ENCODE measurements at regions not wholly inside any gene's neighbourhood (a gene's known extent, or its start where the extent isn't known, plus 50 kb on each side); places are given as distances from the start of the nearest gene placed in this dataset.

DNA sequence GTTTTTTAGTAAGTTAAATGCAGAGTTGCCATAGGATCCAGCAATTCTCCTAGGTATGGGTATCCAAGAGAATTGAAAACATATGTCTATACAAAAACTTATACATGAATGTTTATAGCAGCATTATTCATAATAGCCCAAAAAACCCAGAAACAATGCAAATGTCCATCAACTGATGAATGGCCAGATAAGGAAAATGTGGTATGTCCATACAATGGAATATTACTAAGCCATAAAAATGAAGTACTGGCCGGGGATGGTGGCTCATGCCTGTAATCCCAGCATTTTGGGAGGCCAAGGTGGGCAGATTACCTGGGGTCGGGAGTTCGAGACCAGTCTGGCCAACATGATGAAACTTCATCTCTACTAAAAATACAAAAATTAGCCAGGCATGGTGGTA lies 156.1 kb upstream of the PSMD7 start:
- H3K27ac ChIP-seq, result no peak overlapping the region
- TF ChIP-seq, protein P1, sequence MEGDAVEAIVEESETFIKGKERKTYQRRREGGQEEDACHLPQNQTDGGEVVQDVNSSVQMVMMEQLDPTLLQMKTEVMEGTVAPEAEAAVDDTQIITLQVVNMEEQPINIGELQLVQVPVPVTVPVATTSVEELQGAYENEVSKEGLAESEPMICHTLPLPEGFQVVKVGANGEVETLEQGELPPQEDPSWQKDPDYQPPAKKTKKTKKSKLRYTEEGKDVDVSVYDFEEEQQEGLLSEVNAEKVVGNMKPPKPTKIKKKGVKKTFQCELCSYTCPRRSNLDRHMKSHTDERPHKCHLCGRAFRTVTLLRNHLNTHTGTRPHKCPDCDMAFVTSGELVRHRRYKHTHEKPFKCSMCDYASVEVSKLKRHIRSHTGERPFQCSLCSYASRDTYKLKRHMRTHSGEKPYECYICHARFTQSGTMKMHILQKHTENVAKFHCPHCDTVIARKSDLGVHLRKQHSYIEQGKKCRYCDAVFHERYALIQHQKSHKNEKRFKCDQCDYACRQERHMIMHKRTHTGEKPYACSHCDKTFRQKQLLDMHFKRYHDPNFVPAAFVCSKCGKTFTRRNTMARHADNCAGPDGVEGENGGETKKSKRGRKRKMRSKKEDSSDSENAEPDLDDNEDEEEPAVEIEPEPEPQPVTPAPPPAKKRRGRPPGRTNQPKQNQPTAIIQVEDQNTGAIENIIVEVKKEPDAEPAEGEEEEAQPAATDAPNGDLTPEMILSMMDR (IDR thresholded peaks at IDR 0.05), result no peak
- no peaks in the 10 kb centered on the region for H3K4me1 ChIP-seq (ENCODE audit: control insufficient read depth in 1 of 2, insufficient read depth in 1 of 2, low read depth in 1 of 2, low read length in 1 of 2)
- H3K9me3 ChIP-seq, result no peaks in the 10 kb centered on the region
- H3K36me3 ChIP-seq, result no peaks in the 10 kb centered on the region
- H3K4me3 ChIP-seq (ENCODE audit: low read depth in 1 of 2, low read length in 1 of 2), result no peak overlapping the region
- H3K27me3 ChIP-seq, result no peaks in the 10 kb centered on the region

GRCh38 chr16:74123826-74124225 lies 172.8 kb upstream of the PSMD7 start:
- Histone ChIP-seq H3K27me3 (no peaks in the 10 kb centered on the region), H3K36me3 (no peaks in the 10 kb centered on the region), H3K9me3 (no peaks in the 10 kb centered on the region), H3K27ac (no peak overlapping the region), H3K4me3 (ENCODE audit: low read depth in 1 of 2, low read length in 1 of 2) (no peak overlapping the region), H3K4me1 (ENCODE audit: control insufficient read depth in 1 of 2, insufficient read depth in 1 of 2, low read depth in 1 of 2, low read length in 1 of 2) (no peaks in the 10 kb centered on the region)
- TF ChIP-seq, protein P1 (IDR thresholded peaks at IDR 0.05), result no peak

DNA sequence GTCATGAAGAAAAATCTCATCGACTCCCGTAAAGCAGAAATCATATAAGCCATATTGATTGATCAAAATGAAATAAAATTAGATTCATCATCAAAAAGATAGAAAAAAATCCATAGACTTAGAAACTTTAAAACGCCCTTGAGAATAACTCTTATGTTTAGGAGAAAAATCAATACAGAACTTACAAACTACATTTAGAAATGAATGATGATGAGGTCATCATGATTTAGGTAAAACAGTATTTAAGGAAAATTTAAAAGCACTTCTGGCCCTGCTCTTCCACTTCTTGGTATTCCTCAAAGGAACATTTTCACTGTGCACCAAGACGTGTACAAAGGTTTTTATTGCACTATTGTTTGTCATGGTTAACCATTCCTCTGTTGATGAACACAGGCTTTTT lies 173.4 kb upstream of the PSMD7 start:
- TF ChIP-seq, protein P1 (IDR thresholded peaks at IDR 0.05), result no peak

DNA sequence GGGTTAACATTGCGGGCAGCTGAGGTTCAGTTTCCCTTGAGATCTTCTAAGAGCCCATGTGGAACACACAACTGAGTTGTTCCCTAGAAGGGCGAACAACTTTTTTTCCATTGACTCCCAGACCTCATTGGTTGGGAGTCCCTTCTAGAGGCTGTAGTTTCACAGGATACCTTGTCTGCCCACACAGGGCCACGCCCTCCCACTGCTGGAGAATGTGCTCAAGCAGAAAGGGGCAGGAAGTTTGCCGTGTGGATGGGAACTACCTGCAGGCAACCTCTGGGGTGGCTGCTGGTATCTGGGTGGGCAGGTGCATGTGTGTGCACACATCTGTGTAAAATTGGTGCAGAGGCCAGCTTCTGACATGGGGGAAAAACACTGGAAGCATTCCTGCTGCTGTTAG lies 178.8 kb upstream of the PSMD7 start:
- Histone ChIP-seq H3K27me3 (no peaks in the 10 kb centered on the region), H3K36me3 (no peaks in the 10 kb centered on the region), H3K9me3 (no peaks in the 10 kb centered on the region), H3K4me3 (ENCODE audit: low read depth in 1 of 2, low read length in 1 of 2) (no peak overlapping the region), H3K4me1 (ENCODE audit: control insufficient read depth in 1 of 2, insufficient read depth in 1 of 2, low read depth in 1 of 2, low read length in 1 of 2) (no peaks in the 10 kb centered on the region), H3K27ac (no peak overlapping the region)
- TF ChIP-seq, protein P1 (IDR thresholded peaks at IDR 0.05), result no peak

More for the DNA sequence above, 173.4 kb upstream of the PSMD7 start:
- Histone ChIP-seq H3K4me3 (ENCODE audit: low read depth in 1 of 2, low read length in 1 of 2) (no peak overlapping the region), H3K9me3 (no peaks in the 10 kb centered on the region), H3K27me3 (no peaks in the 10 kb centered on the region), H3K27ac (no peak overlapping the region), H3K36me3 (no peaks in the 10 kb centered on the region), H3K4me1 (ENCODE audit: control insufficient read depth in 1 of 2, insufficient read depth in 1 of 2, low read depth in 1 of 2, low read length in 1 of 2) (no peaks in the 10 kb centered on the region)

DNA sequence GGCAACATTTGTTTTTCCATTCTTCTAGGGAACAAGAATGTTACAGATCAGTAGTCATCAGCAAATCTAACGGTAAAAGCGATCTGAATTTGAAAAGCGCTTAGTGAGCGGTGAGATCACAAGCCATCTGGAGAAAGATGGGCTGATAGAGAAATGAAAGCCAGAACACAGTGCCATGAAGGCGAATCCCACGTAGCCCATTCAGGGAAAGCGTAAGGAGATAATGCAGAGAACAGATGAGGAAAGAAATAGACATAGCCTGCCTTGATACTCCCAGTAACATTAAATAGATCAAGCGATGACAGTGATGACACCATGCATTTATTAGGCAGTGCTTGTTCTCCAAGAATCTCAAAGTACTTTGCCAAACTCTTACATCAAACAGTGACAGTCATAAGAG lies 183.1 kb upstream of the PSMD7 start:
- no peaks in the 10 kb centered on the region for H3K27me3 ChIP-seq
- TF ChIP-seq, protein P1 (IDR thresholded peaks at IDR 0.05), result no peak
- no peak overlapping the region for H3K4me3 ChIP-seq (ENCODE audit: low read depth in 1 of 2, low read length in 1 of 2)
- H3K9me3 ChIP-seq, result no peaks in the 10 kb centered on the region
- no peaks in the 10 kb centered on the region for H3K4me1 ChIP-seq (ENCODE audit: control insufficient read depth in 1 of 2, insufficient read depth in 1 of 2, low read depth in 1 of 2, low read length in 1 of 2)
- H3K36me3 ChIP-seq, result no peaks in the 10 kb centered on the region
- H3K27ac ChIP-seq, result no peak overlapping the region

DNA sequence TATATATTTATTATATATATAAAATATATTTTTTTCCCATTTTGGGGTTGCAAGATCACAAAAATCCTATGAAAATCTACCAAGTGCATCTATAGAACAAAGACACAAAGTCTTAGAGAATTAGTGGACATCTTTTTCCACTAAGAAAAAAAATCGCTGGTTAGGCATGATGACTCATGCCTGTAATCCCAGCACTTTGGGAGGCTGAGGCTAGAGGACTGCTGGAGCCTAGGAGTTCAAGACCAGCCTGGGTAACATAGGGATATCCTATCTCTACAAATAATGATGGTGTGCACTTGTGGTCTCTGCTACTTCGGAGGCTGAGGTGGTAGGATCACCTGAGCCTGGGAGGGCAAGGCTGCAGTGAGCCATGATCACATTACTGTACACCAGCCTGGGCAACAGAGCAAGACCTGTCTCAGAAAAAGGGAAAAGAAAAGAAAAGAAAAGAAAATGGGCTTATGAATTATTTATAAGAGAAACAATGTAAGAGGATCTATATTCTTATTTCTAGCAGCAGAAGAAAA lies 185.1 kb upstream of the PSMD7 start:
- no peaks in the 10 kb centered on the region for H3K4me1 ChIP-seq (ENCODE audit: control insufficient read depth in 1 of 2, insufficient read depth in 1 of 2, low read depth in 1 of 2, low read length in 1 of 2)
- H3K9me3 ChIP-seq, result no peaks in the 10 kb centered on the region
- TF ChIP-seq, protein P1 (IDR thresholded peaks at IDR 0.05), result no peak
- no peak overlapping the region for H3K27ac ChIP-seq
- no peaks in the 10 kb centered on the region for H3K27me3 ChIP-seq
- no peak overlapping the region for H3K4me3 ChIP-seq (ENCODE audit: low read depth in 1 of 2, low read length in 1 of 2)
- H3K36me3 ChIP-seq, result no peaks in the 10 kb centered on the region

All from neutrophil (primary cell).